DLD1 (cell line): ENCODE measurements at regions not wholly inside any gene's neighbourhood (a gene's known extent, or its start where the extent isn't known, plus 50 kb on each side); places are given as distances from the start of the nearest gene placed in this dataset.

Experiments
- in situ Hi-C: cut with HindIII; loops from 2 replicates; pipeline ENCODE4 v1.10.0; 2017; ENCODE audit warnings: low sequenced_read_pairs

DNA sequence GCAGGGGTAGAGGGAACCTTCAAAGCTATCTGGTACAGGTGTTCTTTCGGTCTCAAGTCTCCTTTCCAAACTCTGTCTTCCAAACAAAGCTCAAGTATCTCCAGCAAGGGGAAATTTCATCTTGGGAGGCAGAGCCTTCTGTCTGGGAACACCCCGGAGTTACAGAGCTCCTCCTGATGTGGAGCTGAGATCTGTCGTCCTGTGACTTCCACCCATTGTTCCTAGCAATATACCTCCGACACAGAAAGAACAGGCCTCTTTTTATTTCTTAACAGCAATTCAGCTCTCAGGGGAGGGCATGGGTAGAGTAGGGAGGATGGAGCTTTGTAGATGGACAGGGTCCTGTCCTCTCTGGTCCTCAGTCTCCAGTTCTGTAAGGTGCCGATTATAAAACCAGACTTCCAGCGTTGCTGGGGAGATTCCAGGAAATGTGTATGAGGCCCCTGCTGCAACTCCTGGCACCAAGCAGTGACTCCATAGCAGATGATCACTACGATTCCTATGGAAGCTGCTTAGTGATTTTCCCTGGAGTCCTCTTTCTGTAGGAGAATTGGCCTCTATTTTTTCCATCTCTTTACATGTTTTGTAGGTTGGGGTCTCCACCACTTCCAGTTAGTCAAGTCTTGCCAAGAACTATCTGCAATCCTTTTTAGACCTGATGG is 56.0 kb upstream of the ARGLU1 start:
- in situ Hi-C loops = no loop called here

DNA sequence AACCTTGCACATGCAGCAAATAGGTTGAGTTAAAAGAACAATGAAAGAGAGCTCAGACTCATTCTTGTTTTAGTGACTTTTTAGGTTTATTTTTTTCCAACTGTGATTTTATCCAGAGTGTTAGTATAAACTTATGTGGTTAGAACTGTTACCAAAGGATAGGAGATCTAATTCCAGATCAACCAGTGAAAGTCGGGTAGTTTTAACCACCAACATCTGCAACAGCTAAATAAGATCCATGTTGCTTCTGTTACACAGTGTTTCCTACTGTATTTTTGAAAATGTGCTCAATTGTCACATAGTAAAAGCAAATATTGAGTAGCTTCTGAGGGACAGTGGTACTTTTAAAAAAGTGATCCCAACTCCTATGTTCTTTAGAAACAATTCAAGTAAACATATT is 53.9 kb upstream of the ARGLU1 start:
- in situ Hi-C loops = no loop called here

DNA sequence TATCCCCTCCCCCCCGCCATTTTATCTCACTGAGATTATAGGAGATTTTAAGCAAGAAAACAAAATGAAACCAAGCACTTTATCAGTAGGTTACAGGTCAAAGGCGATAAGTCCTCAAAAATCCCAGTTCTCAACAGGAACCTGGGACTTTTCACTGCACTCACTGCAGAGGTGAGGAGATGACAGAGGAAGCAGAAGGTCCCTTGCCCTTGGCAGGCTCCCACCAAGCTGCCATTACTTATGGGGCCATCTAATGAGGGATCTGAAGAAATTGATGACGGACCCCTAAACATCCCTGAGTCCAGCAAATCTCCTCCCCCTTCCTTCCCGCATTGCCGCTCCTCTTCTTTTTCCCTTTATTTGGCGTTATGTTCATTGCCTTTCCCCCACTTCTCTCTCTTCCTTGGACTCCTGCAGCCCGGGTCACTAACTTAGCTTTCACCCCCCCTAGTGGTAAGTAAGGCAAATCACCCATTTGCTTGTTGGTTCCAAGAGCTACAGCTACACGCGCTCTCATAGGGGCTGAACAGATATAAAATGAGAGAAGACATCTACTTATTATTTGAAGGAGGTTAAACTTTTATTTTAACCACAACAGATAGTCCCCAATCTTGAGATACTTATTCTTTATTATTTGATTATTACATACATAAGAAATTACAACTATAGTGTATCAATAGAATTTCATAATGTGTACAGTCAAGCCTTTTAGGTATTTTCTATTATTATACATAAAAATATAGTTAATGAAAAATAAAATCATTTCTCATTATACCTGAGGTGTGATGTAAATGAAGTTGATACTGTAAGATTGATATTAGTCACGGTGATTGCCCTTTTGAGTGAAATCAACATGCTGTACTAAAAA is 52.0 kb upstream of the ARGLU1 start:
- in situ Hi-C loops = no loop called here
